ENCODE measurements at regions not wholly inside any gene's neighbourhood (a gene's known extent, or its start where the extent isn't known, plus 50 kb on each side); places are given as distances from the start of the nearest gene placed in this dataset.

DNA sequence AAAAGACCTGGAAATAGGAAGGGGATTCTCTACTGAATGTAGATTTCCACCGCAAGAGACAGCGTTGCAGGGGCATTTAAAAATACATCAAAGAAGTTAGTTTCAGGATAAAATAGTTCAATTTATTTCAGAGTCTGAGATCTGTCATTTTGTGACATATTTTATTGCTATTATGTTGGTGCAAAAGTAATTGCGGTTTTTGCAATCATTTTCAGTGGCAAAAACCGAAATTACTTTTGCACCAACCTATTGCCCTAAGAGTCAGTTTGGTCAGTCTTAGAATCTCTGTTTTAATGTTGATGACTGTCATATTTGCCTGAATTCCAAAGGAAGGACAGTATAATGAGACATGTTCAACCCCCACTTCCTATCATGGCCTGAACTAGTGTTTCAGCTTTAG lies 219.5 kb upstream of the CDH10 start:
- TF ChIP-seq, protein P1, sequence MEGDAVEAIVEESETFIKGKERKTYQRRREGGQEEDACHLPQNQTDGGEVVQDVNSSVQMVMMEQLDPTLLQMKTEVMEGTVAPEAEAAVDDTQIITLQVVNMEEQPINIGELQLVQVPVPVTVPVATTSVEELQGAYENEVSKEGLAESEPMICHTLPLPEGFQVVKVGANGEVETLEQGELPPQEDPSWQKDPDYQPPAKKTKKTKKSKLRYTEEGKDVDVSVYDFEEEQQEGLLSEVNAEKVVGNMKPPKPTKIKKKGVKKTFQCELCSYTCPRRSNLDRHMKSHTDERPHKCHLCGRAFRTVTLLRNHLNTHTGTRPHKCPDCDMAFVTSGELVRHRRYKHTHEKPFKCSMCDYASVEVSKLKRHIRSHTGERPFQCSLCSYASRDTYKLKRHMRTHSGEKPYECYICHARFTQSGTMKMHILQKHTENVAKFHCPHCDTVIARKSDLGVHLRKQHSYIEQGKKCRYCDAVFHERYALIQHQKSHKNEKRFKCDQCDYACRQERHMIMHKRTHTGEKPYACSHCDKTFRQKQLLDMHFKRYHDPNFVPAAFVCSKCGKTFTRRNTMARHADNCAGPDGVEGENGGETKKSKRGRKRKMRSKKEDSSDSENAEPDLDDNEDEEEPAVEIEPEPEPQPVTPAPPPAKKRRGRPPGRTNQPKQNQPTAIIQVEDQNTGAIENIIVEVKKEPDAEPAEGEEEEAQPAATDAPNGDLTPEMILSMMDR (IDR thresholded peaks at IDR 0.05) = no peak
- no peak for TF ChIP-seq TEAD4 (CRISPR knock-in tag; IDR thresholded peaks at IDR 0.05)

Measured in WTC11 (cell line).